Upper lobe of left lung (tissue), 4 donors: ENCODE measurements at regions not wholly inside any gene's neighbourhood (a gene's known extent, or its start where the extent isn't known, plus 50 kb on each side); places are given as distances from the start of the nearest gene placed in this dataset.

Experiments used
- CTCF ChIP-seq, 6 experiments: fragments of 450-650 bp in 4 of 6; fragments of 200-600 bp in 2 of 6; sonication (generic) in 2 of 6; IDR thresholded peaks; one replicate each; pipeline ENCODE4 v1.5.1; 2016 to 2019; ENCODE audit warnings: antibody characterized with exemption in 6 of 6
- EP300 ChIP-seq, 4 donors: sonication (generic); formaldehyde crosslinking; IDR thresholded peaks; one replicate each; pipeline ENCODE4 v1.5.1; 2017; ENCODE audit warnings: antibody characterized with exemption in 4 of 4, control low read depth in 2 of 4
- POLR2A ChIP-seq, 4 donors: fragments of 450-650 bp; IDR thresholded peaks; one replicate each; pipeline ENCODE4 v1.5.1; 2016 to 2017; ENCODE audit warnings: antibody characterized with exemption in 4 of 4, mild to moderate bottlenecking in 2 of 4
- POLR2AphosphoS5 ChIP-seq, 2 donors: sonication (generic); formaldehyde crosslinking; IDR thresholded peaks; one replicate each; pipeline ENCODE4 v1.5.1; 2017; ENCODE audit warnings: antibody characterized with exemption in 2 of 2

DNA sequence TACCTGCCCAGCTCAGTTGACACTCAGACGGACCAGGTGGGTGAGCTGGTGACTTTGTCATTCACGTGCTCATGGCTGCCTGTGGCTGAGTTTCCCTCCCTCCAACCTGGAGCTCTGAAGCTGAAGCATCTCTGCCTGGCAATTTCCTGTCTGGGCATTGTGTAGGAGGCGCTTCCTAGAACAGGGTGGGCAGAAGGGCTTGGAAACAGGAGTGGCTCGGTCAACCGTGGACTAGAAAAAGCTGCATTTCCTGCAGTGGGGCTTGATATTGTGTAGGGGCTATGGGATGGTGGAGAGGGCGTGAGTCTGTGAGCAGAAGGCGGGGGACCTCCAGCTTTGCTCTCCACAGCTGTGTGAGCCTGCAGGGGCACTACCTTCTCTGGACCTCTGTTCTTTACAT, 278.3 kb downstream of the TEX29 start:
- TF ChIP-seq CTCF (IDR thresholded peaks at IDR 0.05) (no peak), POLR2A (IDR thresholded peaks at IDR 0.05) (no peak), POLR2AphosphoS5 (IDR thresholded peaks at IDR 0.05) (no peak), EP300 (IDR thresholded peaks at IDR 0.05) (no peak)
